ENCODE measurements at regions not wholly inside any gene's neighbourhood (a gene's known extent, or its start where the extent isn't known, plus 50 kb on each side); places are given as distances from the start of the nearest gene placed in this dataset.

GRCh38 chr4:138951764-138952163 lies 63.8 kb upstream of the NOCT start:
- no peak for TF ChIP-seq CTCF (IDR thresholded peaks at IDR 0.05 in 8 of 11, conservative IDR thresholded peaks at IDR 0.05 in 3 of 11)
- no peak for TF ChIP-seq POLR2A (IDR thresholded peaks at IDR 0.05)
- no peak for TF ChIP-seq POLR2AphosphoS5 (IDR thresholded peaks at IDR 0.05)
